HG03159 (cell line): ENCODE measurements at regions not wholly inside any gene's neighbourhood (a gene's known extent, or its start where the extent isn't known, plus 50 kb on each side); places are given as distances from the start of the nearest gene placed in this dataset.
A peak's percentile ranks its signal among the peaks of the same experiment; 100 is the strongest.

Source experiments
- ATAC-seq: cut with Tn5 transposase; IDR thresholded peaks from one replicate; pipeline ENCODE4 v1.9.1; 2021; ENCODE audit warnings: mild to moderate bottlenecking, moderate library complexity; ENCODE audit not compliant: unreplicated experiment

DNA sequence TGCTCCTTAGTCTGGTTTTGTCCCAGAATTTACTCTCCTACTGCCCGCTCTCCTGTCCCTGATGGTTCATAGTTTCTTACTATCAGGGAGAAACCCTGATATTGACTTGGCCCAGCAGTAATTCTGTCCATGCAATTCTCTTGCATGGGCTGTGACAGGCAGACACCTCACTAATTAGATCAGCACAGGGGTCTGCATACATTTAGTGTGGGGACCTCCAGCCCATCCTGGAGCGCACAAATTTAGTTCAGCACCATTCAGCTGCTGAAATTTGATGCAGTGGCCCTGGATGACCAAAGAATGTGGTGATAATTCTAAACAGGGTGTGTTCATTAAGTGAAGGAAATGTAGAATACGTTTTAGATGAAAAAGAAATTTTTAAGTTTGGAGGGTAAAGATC lies 555.5 kb upstream of the TBL1XR1 start:
- ATAC-seq, result no peak

DNA sequence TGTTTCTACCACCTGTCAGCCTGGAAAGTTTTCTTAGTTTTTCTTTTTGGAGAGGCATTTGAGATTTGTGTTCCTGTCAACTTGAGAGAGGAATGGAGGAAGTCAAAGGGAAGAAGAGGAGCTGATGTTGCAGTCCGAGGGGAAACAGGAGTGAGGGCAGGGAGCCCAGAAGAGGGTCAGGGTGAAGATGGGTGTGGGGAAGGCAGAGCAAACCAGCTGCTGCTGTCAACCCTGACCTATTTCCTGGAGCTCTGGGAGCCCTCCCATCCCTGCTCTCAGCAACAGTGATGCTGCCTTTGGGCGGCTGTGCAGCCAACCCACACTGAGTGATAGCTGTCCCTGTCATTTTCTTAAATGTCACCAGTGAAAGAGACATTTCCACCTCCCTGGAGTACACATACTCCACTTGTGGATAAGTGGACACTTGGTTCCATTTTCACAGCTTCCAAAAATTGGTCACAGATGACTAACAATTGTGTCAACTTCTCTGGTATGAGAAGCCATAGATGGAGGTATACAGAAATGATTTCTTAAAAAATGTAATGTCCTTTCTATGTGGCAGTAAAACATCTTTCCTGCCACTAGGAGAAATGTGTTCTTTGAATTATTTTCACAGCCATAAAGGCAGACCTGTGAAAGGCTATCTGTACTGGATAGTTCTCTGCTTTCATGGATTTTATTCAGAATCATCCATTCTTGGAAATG lies 556.3 kb upstream of the TBL1XR1 start:
- no peak for ATAC-seq

DNA sequence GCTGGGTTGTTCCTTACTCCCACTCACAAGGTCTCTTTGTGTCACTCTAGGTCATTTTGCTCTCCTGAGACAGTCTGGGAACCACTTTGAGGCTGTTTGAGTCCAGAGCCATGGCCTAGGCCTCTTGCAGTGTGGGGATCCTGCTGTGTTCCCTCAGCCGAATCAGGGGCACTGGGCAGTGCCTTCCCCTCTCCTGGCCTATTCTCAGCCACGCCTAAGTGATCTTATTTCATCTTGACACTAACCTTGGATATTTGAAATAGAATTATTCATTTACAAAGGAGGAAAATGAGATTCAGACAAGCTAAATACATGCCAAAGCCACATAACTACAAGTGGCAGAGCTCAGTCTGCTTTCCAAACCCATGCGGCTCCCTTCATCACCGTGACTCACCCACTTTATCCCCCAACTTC lies 557.2 kb upstream of the TBL1XR1 start:
- ATAC-seq, result no peak

DNA sequence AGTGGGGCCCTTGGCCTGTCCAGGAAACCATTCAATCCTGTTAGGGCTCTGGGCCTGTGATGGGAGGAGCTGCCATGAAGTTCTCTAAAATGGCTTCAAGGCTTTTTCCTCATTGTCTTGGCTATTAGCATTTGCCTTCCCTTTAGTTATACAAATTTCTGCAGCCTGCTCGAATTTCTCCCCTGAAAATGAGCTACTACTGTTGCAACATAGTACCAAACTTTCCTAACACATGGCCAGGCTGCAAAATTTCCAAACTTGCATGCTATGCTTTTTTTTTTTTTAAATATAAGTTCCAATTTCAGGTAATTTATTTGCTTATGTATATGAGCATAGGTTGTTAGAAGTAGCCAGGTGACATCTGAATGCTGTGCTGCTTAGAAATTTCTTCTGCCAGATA lies 560.8 kb upstream of the TBL1XR1 start:
- ATAC-seq, result no peak

DNA sequence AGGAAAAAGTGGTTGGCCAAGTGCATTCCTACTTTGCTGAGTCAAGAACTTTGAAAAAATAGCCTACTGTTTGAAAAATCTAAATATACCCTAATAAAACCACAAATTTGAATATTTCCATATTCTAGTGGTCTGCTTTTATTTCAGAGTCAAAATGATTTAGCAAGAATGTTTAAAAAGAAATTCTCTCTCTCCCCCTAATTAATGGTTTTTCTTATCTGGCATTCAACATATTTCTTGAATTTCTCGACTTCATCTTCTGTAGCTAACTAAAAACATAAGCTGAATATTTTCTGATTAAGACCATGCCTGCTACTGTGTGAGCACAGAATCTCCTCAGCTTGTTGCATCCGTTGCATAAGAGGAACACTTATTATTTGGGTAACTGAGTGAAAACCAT lies 563.5 kb upstream of the TBL1XR1 start:
- ATAC-seq, result no peak

DNA sequence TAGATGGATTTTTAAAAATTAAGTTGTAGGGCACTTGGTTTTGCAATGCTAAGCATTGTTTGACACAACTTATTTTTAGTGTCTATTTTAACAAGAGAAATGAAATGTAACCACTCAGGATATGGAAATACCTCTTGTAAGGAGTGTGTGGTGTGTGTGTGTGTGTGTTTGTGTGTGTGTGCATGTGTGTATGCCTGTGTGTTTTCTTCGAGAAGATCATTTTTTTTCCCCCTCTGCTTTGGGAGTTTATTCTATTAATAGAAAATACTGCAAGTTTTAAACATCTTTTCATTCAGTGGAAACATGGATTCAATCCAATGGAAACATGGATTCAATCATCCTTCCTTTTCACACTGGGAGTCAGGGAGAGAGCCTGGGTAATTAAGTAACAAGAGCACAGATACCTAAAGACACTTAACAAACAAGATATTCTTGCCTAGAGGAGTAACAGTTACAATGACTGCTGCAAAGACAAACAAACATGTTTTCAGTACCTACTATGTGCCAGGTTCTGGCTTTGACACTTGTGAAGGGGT lies 567.2 kb upstream of the TBL1XR1 start:
- no peak for ATAC-seq

DNA sequence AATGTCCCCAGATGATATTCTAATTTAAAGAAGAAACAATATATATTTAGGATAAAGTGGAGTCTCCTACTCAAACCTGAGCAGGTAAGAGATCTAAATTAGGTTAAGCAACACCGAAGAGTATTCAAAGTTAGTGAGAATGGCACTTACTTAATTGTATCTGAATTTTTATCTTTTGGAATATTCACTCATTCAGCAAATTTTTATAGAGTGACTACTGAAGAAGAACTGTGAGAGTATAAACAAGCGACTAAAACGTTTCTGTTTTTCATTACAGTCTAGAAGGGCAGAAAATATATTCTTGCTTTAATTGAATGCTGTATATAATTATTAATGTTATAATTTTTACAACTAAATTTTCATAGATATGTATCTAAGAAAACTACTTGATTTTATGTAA lies 567.7 kb upstream of the TBL1XR1 start:
- ATAC-seq, result no peak

DNA sequence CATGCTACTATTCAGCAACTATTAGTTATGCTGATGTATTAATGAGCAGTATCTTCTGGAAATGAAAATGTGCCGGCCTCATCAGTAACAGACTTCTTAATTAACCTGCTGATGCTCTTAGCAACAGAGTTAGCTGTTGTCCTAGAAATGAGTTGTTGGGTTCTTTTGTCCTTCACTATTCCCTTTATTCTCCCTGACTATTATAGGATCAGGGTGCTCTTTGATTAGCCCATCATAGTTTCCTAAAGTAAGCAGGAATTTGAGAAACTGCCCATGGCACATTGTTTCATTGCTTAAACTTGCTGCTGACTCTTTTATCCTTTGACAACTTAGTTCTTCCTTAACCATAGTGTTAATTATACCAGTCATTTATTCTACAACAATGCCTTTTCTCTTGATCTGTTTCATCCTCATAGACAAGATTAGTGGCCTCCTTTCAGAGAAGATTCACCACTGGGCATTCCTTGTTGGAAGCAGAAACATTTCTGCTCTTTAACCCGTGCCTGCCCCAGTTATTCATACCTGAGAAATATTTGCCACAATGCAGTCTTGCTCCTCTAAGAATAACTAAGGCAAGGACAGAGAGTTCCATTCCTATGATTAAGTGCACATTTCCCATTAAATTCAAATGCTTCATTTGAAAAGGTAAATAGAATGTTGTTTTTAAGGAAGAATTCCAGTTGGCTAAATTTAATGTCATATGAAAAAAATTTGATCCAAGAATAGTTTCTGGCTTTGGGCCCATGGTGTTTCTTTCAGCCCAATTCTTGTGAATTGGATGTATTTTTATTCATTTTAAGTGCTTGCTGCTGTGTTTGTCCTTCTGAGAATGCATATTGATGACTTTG lies 573.3 kb upstream of the TBL1XR1 start:
- no peak for ATAC-seq

DNA sequence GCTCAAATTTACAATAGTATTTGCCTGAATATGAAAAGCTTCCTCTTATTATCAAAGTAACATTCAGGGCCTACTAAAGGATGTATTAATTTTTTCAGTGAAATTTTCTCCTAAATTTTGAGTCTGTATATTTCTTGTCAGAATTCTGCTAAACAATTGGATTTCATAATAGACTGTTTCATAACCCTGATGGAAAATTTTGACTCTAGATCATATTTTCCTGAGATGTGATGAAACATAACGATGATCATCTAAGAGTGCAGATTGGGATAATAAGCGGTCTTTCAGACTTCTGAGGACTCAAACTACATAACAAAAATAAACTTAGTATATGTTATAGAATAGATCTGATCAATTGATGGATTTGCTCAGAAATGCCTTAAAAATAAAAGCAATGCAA lies 574.5 kb upstream of the TBL1XR1 start:
- ATAC-seq, result no peak

DNA sequence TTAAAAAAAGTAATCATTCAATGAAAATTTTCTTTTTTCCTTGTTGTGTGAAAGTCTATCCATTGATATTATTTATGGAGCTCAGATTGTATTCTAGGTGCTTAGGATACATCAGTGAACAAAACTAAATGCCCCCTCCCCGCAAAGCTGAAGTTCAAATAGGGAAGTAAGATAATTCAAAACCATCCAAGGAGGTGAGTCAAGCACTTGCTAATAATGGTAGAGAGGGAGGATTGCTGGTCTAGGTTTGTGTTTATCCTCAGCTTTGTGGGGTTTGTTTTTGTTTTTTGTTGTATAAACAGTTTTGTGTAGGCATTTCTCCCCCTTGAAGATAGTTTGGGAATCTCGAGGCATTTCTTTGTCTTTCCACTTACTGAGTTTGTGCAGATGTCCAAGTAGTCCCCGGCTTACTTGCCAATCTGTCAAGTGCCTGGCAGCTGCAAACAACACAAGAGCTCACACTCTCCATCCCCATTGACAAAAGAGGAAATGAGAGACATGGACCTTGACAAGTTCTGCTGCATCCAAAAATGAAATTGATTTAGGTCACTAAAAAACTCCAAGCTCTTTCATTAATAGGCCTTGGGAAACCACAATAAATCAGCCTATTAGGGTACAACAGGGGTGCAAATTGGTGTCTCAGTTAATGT lies 575.8 kb upstream of the TBL1XR1 start:
- peak; percentile 39 for ATAC-seq

DNA sequence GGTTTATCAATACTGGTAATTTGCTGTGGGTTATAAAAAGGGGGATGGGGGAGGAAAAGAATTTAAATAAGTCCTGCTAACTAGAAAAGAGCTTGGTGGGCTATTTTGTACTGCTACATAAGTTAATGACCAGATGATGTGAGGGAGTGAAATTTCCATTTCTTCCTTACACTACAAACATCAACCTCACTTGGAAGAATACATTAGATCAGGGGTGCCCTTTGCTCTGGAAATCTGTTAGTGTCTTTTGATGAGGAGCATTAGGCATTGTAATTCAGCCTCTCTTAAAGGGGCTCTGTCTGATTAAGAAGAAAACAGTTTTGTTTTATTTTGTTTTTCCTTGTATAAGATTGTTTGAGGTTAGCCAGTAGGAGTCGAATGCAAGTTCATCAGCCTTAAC lies 576.4 kb upstream of the TBL1XR1 start:
- ATAC-seq, result no peak

DNA sequence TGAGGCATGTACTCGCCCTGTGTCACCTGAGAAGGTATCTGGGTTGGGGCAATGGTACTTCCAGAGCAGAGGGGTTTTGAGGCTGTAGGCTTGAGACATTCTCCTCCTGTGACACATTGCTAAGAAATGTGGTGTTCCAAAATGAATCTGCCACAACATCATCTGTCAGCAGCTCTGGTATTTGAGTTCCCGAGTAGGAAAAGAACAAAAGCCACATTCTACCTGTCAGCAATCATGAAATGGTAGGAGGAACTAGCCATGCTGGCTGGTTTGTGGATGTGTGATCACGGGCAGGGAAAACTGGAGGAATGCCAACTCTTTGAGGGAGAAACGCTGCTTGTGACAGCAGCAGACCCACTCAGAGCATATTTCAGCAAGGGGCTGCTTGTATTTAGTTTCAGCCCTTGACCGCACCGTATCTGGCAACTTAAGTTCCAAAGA lies 579.4 kb upstream of the TBL1XR1 start:
- ATAC-seq, result no peak

DNA sequence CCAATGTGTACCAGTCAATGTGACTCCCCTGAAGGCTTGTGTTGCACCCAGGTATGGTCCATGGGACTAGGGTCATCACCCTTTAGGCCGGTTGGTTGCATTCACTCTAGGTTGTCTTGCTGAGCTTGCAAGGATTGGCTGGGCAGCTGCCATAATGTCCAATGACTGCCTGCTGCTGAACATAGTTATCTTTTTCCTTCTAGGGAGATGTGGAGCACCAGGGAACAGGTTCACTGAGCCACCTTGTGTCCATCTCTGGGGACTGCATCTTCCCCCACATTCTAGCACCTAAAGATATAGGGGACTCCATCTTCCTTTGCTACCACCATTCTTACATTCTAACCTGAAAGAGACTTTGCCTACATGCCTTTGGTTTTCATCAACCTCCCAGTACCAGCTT lies 580.4 kb upstream of the TBL1XR1 start:
- ATAC-seq, result peak; percentile 83

DNA sequence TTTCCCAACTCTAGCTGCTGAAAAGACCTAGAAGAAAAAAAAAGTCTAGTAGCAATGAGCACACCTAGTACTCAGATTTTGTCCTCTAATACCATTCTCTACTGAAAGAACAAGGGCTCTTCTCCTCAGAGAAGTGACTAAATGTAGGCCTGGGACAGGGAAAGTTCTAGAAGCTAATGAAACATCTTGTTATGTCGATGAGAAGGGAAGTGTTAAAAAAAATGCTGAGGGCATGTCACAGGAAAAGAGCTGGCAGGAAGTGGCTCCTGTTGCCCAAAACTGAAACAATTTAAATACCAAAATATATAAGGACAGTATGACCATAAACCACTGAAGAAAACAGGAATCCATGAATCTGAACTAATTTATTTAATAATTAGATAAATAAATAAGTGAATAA lies 581.4 kb upstream of the TBL1XR1 start:
- ATAC-seq, result no peak

DNA sequence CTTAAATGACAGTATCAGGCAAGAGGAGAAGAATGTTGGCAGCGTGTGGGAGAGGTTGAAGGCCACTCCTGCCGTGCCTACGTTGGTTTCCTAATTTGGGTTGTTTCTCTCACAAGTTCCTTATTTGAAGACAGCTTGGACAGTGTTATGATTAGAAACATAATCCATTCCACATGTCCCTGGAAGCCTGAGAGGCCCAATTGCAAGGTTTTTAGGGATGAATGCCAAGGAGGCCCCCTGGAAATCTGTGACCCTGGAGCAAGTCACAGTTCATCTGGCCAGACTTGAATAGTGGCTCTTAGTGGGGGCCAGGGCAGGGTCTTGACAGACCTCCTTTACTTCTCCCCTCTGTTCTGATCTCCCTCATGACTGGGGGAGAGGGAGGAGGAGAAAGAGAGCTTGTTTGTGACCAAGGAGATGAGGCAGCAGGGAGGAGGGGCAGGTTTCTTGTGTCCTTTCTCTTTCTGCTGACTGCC lies 584.4 kb upstream of the TBL1XR1 start:
- ATAC-seq, result no peak

DNA sequence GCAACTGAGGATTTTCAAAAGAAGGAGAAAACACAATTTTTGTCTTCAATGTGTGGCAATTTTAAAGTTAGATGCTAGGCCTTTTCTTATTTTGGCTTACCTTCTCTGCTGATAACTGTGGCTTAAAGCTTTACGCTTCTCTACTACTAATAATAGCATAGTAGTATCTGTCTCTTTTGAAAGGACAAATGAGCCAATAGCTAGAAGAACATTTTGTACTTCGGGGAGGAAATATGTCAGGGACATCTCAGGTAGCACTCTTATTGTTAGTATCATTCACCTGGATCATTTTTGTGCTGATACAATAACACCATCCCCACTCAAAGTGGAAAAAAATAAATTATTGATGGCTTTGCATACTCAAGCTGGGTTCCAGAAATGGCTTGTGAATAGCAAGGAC lies 586.1 kb upstream of the TBL1XR1 start:
- ATAC-seq, result no peak

DNA sequence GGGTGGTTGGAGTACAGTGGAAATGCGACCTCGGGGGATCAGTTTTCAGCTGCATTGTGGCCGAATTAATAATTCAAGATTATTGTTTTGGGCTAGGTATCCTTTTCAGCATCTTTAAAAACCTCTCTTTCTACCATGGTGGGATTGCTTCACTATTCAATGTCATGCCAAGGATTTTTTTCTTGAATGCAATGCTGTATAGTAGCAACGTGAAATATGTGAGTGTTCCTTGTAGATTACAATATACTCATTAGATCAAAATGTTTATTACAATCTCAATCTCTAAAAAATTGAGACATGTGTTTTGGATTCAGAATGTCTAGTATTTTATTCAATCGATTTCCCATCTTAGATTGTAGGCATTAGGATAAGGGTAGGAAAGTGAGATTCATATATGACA lies 586.5 kb upstream of the TBL1XR1 start:
- ATAC-seq, result no peak

DNA sequence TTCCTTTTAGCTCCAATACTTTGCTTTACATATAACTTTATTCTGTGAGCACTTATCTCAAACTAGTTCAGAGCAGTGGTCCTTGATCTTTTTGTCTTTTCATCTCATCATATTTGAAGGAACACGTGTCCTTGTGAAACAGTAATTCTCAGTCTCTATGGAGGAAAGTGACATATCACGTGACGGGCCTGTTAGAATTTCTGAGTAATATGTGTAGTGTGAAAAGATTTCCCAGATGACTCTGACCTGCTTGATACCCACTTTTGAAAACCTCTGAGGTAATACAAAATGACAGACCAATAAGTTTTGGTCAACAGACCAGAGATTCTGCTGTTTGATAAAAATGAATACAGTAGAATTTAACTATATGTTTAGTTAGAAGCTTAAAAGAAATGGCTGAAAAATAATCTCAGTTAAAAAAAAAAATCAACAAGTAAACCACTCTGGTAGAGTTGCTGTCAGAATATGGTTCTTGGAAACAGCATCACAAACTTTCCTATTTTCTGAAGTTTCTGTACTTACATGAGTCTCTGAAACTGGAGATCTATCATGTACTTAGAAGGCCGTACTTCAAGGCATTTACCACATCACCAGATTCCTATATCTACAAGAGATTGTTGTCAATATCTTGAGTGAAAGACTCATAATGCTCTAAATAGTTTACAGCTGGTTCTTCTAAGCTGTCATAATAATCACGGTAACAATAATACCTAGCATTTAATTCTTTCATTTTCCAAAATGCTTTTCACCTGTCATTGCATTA lies 590.2 kb upstream of the TBL1XR1 start:
- ATAC-seq, result peak; percentile 69

DNA sequence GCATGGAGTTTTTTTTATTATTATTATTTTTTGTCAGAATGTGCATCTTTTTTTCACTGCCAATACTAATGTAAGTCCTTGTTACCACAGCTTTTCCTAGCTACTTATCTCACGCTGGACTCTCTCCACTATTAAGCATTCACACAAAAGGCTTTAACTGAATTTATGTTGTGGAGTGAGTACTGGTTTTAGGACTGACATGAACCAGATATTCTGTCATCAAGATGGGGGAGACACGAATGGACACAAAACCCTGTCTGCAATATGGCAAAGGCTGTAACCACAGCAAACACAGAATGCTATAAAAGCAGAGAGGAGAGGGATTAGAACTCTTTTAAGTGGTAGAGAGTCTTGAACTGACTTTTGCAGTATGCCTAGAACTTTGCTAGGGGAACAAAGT lies 592.2 kb upstream of the TBL1XR1 start:
- no peak for ATAC-seq

DNA sequence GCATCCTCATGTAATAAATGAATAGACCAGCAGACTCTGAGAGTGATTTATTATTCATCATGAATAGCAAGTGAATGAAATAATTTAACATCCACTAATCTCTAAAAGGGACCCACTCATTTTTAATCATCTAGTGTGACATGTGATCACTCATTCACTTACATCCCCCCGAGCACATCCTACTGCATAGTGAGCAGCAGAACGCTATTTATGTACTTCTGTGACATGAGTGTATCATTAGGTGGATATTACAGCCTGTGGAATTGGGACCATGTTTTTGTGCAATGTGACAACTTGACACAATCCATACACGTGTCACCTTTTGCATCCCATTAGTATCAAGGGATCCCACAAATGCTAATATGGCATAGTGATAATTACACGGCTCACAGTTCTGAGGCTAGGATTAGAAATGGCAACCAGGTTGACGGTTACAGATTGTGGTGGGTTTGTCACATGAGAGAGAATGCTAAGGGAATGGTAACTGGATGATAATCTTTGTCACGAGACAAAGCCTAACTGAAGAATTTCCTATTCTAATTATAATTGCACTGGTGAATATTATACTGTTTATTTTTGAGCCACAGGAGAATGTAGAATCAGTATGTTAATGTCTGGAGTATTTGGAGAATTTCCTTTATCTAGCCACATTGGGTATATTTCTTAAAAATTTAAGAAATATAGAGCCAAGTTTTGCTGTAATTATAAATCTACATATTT lies 595.2 kb upstream of the TBL1XR1 start:
- no peak for ATAC-seq
